AG04449 (cell line): ENCODE measurements at regions not wholly inside any gene's neighbourhood (a gene's known extent, or its start where the extent isn't known, plus 50 kb on each side); places are given as distances from the start of the nearest gene placed in this dataset.

ENCODE experiments used
- CTCF ChIA-PET: fragments of 350-600 bp; formaldehyde crosslinking; extraction: SDS; loops from one replicate; lab custom pipeline; 2021; ENCODE audit warnings: antibody characterized with exemption; lab: Yijun Ruan, JAX
- POLR2A ChIA-PET: fragments of 400-600, 350-600 bp; formaldehyde crosslinking; extraction: SDS; loops from one replicate; lab custom pipeline; 2020; ENCODE audit warnings: antibody characterized with exemption, inconsistent platforms; lab: Yijun Ruan, JAX
- DNase-seq: peaks from one replicate; pipeline ENCODE4 v3.0.0-alpha.2; 2010; ENCODE audit warnings: low read depth, low spot score
- H3K4me3 ChIP-seq: 2 replicates; pipeline ENCODE4 v1.5.1; 2011; ENCODE audit warnings: low read depth, mild to moderate bottlenecking, control low read depth, low read length
- TF ChIP-seq, protein P1 (sequence below): IDR thresholded peaks from one replicate; pipeline ENCODE4 v1.5.1; 2011; ENCODE audit warnings: mild to moderate bottlenecking, moderate library complexity, low read length, control low read depth, inconsistent platforms; ENCODE audit not compliant: insufficient read depth; ENCODE audit errors: missing control alignments

DNA sequence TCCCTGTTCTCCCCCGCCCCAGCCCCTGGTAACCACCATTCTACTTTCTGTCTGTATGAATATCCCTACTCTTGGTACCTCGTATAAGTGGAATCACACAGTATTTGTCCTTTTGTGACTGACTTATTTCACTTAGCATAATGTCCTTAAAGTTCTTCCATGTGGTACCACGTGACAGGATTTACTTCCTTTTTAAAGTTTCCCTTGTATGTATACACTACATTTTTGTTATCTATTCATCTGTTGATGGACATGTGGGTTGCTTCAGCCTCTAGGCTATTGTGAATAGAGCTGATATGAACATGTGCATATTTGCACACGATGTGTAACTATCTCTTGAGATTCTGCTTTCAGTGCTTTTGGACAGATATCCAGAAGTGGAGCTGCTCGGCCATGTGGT lies 59.6 kb upstream of the GJB6 start:
- ChIA-PET POLR2A (no interaction called here), CTCF (no interaction called here)
- no peak for DNase-seq
- no peak overlapping the region for H3K4me3 ChIP-seq
- TF ChIP-seq, protein P1, sequence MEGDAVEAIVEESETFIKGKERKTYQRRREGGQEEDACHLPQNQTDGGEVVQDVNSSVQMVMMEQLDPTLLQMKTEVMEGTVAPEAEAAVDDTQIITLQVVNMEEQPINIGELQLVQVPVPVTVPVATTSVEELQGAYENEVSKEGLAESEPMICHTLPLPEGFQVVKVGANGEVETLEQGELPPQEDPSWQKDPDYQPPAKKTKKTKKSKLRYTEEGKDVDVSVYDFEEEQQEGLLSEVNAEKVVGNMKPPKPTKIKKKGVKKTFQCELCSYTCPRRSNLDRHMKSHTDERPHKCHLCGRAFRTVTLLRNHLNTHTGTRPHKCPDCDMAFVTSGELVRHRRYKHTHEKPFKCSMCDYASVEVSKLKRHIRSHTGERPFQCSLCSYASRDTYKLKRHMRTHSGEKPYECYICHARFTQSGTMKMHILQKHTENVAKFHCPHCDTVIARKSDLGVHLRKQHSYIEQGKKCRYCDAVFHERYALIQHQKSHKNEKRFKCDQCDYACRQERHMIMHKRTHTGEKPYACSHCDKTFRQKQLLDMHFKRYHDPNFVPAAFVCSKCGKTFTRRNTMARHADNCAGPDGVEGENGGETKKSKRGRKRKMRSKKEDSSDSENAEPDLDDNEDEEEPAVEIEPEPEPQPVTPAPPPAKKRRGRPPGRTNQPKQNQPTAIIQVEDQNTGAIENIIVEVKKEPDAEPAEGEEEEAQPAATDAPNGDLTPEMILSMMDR, result no peak

DNA sequence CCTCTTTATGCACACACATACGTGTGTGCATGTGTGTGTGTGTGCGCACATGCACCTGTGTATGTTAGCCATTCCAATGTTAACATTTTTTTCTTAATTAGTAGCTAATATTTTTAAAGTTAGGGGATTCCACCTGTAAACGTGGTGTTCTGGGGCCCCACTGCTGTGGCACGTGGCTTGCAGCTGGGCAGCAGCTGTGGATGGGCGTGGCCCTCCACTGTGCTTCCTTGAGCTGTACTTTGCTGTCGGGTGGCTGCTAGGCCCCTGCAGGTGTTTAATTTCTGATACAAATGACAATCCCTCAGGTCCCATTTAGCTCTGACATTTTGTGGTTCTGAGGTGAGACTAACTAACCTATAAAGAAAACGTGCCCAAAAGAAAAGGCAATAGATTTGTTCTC lies 58.9 kb upstream of the GJB6 start:
- no peak for DNase-seq
- ChIA-PET CTCF (no interaction called here), POLR2A (no interaction called here)
- TF ChIP-seq, protein P1, result no peak
- no peak overlapping the region for H3K4me3 ChIP-seq

DNA sequence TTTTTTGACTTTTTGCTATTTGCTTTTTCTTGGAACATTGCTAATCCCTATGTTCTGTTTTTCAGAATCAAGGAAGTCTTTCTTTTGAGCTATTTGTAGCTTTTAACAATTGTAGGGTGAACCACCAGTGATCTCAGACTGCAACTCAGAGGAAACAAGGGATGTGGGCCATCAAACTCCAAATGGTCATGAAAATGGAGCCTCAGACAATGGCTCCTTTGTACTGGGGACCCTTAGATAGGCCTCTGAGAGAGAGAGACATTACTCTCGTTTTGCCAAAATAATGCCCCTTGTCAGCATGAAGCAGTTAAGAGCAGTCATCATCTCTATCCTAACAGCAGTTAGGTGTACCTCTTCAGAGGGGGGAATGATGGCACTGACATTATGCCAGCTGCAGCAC lies 56.4 kb upstream of the GJB6 start:
- H3K4me3 ChIP-seq, result no peak overlapping the region
- POLR2A ChIA-PET, result no interaction called here
- CTCF ChIA-PET, result no interaction called here
- TF ChIP-seq, protein P1, result no peak
- no peak for DNase-seq

DNA sequence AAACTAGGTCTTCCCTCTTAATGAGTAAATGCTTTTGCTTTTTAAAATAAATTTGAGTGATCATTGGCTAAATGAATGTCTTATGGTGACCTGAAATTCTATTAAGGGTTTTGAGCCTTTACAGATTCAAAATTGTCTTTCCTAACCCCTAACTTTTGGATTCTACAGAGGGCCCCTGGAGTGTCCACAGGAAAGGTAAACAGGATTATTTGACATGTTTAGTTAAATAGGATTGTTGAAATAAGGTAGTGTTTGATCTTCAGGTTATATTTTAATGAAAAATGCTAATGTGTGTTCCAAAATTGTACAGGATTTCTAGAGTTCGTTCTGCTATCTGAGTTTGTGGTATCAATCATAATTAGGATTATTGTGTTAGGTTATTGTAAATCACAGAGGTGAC lies 55.9 kb upstream of the GJB6 start:
- no peak overlapping the region for H3K4me3 ChIP-seq
- POLR2A ChIA-PET, result no interaction called here
- CTCF ChIA-PET, result no interaction called here
- DNase-seq, result no peak
- TF ChIP-seq, protein P1, result no peak

DNA sequence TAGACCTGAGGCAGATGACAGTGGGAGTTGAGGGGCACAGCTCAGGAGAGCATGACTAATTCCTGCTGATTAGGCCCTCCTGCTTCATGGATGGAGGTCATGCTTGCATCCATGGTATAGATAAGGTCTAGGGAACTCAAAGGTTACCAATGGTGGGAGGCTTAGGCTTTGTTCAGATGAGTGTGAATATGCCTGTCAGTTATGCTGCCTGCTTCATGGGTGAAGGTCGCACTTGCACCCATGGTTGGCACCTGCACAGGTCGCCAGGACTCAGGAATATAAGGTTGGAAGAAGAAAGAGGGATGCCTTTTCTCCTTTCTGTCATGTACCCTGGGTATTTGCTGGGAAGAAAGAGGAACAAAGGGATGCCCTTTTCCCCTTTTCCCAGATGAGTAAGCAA lies 53.4 kb upstream of the GJB6 start:
- TF ChIP-seq, protein P1, result no peak
- no peak for DNase-seq
- H3K4me3 ChIP-seq, result no peak overlapping the region
- ChIA-PET POLR2A (no interaction called here), CTCF (no interaction called here)
